ENCODE measurements at regions not wholly inside any gene's neighbourhood (a gene's known extent, or its start where the extent isn't known, plus 50 kb on each side); places are given as distances from the start of the nearest gene placed in this dataset.

DNA sequence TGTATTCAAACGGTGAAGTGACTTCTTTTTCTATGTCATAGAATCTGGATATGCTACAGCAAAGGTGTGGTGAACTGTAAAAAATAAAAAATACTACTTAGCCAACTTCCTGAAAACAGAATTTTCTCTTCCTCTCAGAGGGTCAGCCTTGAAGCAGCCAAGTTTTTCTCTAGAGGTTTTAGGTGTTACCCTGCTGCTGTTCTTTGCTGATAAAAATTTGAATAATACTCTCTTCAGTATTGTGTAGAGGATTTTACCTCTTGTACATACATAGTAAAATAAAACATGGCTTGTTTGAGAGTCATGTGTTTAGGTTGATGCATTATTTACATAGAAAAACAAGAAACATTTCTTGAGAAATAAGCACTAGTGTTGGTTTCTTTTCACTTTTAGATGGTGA is 458.4 kb downstream of the TBC1D32 start:
- Histone ChIP-seq H3K36me3 (no peaks in the 10 kb centered on the region), H3K4me1 (no peaks in the 10 kb centered on the region), H3K27me3 (no peaks in the 10 kb centered on the region), H3K4me3 (no peak overlapping the region), H3K9me3 (no peaks in the 10 kb centered on the region), H3K27ac (no peak overlapping the region)
- 11 to 13% methylated on average over 1 of the region's 1 CpG for WGBS, 2 donors
- no peak for TF ChIP-seq EP300 (IDR thresholded peaks at IDR 0.05)
- TF ChIP-seq, protein P1, sequence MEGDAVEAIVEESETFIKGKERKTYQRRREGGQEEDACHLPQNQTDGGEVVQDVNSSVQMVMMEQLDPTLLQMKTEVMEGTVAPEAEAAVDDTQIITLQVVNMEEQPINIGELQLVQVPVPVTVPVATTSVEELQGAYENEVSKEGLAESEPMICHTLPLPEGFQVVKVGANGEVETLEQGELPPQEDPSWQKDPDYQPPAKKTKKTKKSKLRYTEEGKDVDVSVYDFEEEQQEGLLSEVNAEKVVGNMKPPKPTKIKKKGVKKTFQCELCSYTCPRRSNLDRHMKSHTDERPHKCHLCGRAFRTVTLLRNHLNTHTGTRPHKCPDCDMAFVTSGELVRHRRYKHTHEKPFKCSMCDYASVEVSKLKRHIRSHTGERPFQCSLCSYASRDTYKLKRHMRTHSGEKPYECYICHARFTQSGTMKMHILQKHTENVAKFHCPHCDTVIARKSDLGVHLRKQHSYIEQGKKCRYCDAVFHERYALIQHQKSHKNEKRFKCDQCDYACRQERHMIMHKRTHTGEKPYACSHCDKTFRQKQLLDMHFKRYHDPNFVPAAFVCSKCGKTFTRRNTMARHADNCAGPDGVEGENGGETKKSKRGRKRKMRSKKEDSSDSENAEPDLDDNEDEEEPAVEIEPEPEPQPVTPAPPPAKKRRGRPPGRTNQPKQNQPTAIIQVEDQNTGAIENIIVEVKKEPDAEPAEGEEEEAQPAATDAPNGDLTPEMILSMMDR (IDR thresholded peaks at IDR 0.05): no peak
- no peak for TF ChIP-seq POLR2A (IDR thresholded peaks at IDR 0.05)
- no peak for TF ChIP-seq POLR2AphosphoS5 (IDR thresholded peaks at IDR 0.05)
- DNase-seq: no peak
- intact Hi-C loops (cut with DNase I): no loop called here

DNA sequence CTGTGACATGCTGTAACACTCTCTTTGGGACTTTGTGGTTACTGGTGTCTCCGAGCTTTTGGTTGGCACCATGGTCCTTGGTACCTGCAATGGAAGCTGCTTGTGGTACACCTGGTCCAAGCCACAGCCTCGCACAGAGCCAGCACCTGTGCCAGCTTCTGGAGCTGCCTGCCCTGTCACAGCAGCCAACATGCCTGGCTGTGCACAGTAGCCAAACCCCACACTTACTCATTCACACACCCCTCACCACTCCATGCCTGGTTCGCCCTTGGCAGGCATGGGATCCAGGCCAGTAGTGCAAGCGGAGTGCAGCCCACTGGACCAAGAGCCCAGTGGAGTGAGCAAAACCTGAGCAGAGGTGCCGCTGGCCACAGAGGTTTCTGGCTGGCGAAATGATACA is 459.9 kb downstream of the TBC1D32 start:
- TF ChIP-seq, protein P1 (IDR thresholded peaks at IDR 0.05): no peak
- TF ChIP-seq POLR2AphosphoS5 (IDR thresholded peaks at IDR 0.05) (no peak), POLR2A (IDR thresholded peaks at IDR 0.05) (no peak), EP300 (IDR thresholded peaks at IDR 0.05) (no peak)
- Histone ChIP-seq H3K9me3 (no peaks in the 10 kb centered on the region), H3K27me3 (no peaks in the 10 kb centered on the region), H3K36me3 (no peaks in the 10 kb centered on the region), H3K27ac (no peak overlapping the region), H3K4me1 (no peaks in the 10 kb centered on the region), H3K4me3 (no peak overlapping the region)
- 85 to 92% methylated on average over 6 of the region's 6 CpGs for WGBS, 2 donors
- no peak for DNase-seq
- intact Hi-C loops (cut with DNase I): no loop called here

DNA sequence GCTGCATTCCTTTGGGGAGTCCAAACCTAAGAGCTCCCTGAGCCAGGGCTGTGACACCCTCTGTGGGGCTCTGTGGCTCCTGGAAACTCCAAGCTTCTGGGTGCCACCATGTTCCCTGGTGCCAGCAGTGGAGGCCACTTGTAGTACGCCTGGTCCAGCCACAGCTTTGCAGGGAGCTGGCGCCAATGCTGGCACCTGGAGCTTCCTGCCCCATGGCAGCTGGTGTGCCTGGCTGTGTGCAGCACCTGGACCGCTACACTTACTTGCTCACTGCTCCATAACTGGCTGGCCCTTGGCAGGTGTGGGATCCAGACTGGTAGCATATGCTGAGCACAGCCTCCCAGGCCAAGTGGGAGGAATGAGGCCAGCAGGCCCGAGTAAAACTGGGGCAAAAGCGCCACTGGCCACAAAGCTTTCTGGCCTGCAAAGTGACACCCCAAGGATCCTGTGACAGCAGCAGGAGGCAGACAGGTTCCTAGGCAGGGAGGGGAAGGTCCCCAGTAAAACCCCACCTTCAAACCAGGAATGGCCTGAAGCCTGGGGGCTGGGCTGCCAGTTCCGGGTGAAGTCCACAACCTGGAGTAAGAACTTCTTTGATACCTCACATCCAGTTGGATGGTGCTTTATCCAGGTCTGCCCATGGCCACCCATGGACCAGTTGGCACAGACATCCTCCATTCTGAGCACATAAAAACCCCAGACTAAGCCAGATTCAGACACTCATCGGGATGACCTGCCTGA is 461.0 kb downstream of the TBC1D32 start:
- TF ChIP-seq EP300 (IDR thresholded peaks at IDR 0.05) (no peak), POLR2A (IDR thresholded peaks at IDR 0.05) (no peak)
- TF ChIP-seq, protein P1 (IDR thresholded peaks at IDR 0.05): no peak
- Histone ChIP-seq H3K4me3 (no peak overlapping the region), H3K4me1 (no peaks in the 10 kb centered on the region), H3K9me3 (no peaks in the 10 kb centered on the region), H3K27ac (no peak overlapping the region), H3K36me3 (no peaks in the 10 kb centered on the region), H3K27me3 (no peaks in the 10 kb centered on the region)
- DNase-seq: no peak
- intact Hi-C loops (cut with DNase I): no loop called here
- WGBS, 2 donors: 93 to 94% methylated on average over 7 of the region's 7 CpGs

DNA sequence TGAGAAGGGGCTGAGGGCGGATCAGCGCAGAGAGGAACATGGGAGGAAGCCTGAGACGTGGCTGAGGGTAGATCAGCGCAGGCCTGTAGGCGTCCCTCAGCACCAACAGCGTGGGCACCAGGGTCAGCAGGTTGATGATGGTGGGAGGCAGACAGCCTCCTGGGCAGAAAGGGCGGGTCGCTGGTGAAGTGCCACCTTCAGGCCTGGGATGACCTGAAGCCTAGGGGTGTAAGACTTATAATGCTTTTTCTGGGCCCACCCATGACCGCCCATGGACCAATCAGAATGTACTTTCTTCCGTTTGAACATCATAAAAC is 462.1 kb downstream of the TBC1D32 start:
- DNase-seq: no peak
- intact Hi-C loops (cut with DNase I): no loop called here
- H3K36me3 ChIP-seq: no peaks in the 10 kb centered on the region
- H3K4me1 ChIP-seq: no peaks in the 10 kb centered on the region
- TF ChIP-seq EP300 (IDR thresholded peaks at IDR 0.05) (no peak), POLR2A (IDR thresholded peaks at IDR 0.05) (no peak), POLR2AphosphoS5 (IDR thresholded peaks at IDR 0.05) (no peak)
- TF ChIP-seq, protein P1 (IDR thresholded peaks at IDR 0.05): no peak
- no peaks in the 10 kb centered on the region for H3K9me3 ChIP-seq
- no peak overlapping the region for H3K4me3 ChIP-seq
- no peak overlapping the region for H3K27ac ChIP-seq
- 89 to 92% methylated on average over 10 of the region's 10 CpGs for WGBS, 2 donors
- H3K27me3 ChIP-seq: no peaks in the 10 kb centered on the region

Data from sigmoid colon (tissue), 6 donors.